Neural progenitor cell (in vitro differentiated cells): ENCODE measurements at regions not wholly inside any gene's neighbourhood (a gene's known extent, or its start where the extent isn't known, plus 50 kb on each side); places are given as distances from the start of the nearest gene placed in this dataset.
A peak's percentile ranks its signal among the peaks of the same experiment; 100 is the strongest.
"Not testable (repeated sequence)": the region's sequence is repeated elsewhere in the genome, so short reads cannot be mapped to it uniquely, and the experiment has no call there.

Source experiments
- DNase-seq: peaks from one replicate; pipeline ENCODE4 v3.0.0-alpha.2; 2016; ENCODE audit warnings: low spot score
- H2AFZ ChIP-seq: fragments of 200-600 bp; sonication (generic); replicated peaks from 2 replicates; pipeline ENCODE4 v1.6.1; 2016; ENCODE audit warnings: antibody characterized with exemption
- H3F3A ChIP-seq: fragments of 200-600 bp; sonication (generic); 2 replicates; pipeline ENCODE4 v1.6.1; 2016; ENCODE audit warnings: antibody characterized with exemption, low read depth
- H3K27ac ChIP-seq: fragments of 200-600 bp; sonication (generic); 2 replicates; pipeline ENCODE4 v1.5.1; 2016; ENCODE audit warnings: mild to moderate bottlenecking
- H3K27me3 ChIP-seq: fragments of 200-600 bp; sonication (generic); 2 replicates; pipeline ENCODE4 v1.6.1; 2016; ENCODE audit warnings: mild to moderate bottlenecking, moderate library complexity
- H3K36me3 ChIP-seq: fragments of 200-600 bp; sonication (generic); 2 replicates; pipeline ENCODE4 v1.5.1; 2016
- H3K4me1 ChIP-seq: fragments of 200-600 bp; sonication (generic); 2 replicates; pipeline ENCODE4 v1.6.1; 2016; ENCODE audit warnings: mixed run types
- H3K4me2 ChIP-seq: fragments of 200-600 bp; sonication (generic); 2 replicates; pipeline ENCODE4 v1.6.1; 2016
- H3K4me3 ChIP-seq: fragments of 200-600 bp; sonication (generic); 2 replicates; pipeline ENCODE4 v1.5.1; 2016
- H3K79me2 ChIP-seq: fragments of 200-600 bp; sonication (generic); 2 replicates; pipeline ENCODE4 v1.6.1; 2016; ENCODE audit warnings: low read depth
- H3K9ac ChIP-seq: fragments of 200-600 bp; sonication (generic); 2 replicates; pipeline ENCODE4 v1.6.1; 2016
- H3K9me3 ChIP-seq: fragments of 200-600 bp; sonication (generic); 2 replicates; pipeline ENCODE4 v1.5.1; 2016; ENCODE audit warnings: low read depth
- H4K20me1 ChIP-seq: fragments of 200-600 bp; sonication (generic); 2 replicates; pipeline ENCODE4 v1.6.1; 2016; ENCODE audit warnings: low read depth
- H3K27ac Mint-ChIP-seq: 3 replicates; pipeline ENCODE4 v1.8.0; 2021; ENCODE audit warnings: mixed read lengths
- H3K27me3 Mint-ChIP-seq: 2 replicates; pipeline ENCODE4 v1.8.0; 2022; ENCODE audit warnings: low read depth, mild to moderate bottlenecking, inconsistent platforms, moderate library complexity, mixed read lengths; ENCODE audit not compliant: insufficient read depth
- H3K36me3 Mint-ChIP-seq: 3 replicates; pipeline ENCODE4 v1.8.0; 2021; ENCODE audit warnings: mixed read lengths
- H3K4me1 Mint-ChIP-seq: 3 replicates; pipeline ENCODE4 v1.8.0; 2021; ENCODE audit warnings: mixed read lengths
- H3K4me3 Mint-ChIP-seq: 3 replicates; pipeline ENCODE4 v1.8.0; 2021; ENCODE audit warnings: mild to moderate bottlenecking, moderate library complexity, mixed read lengths
- H3K9me3 Mint-ChIP-seq: 3 replicates; pipeline ENCODE4 v1.8.0; 2020; ENCODE audit warnings: mixed read lengths
- CTCF ChIP-seq: fragments of 200-600 bp; sonication (generic); IDR thresholded peaks from 2 replicates; pipeline ENCODE4 v1.5.1; 2017; ENCODE audit warnings: antibody characterized with exemption, mild to moderate bottlenecking
- EZH2 ChIP-seq: fragments of 200-600 bp; sonication (generic); IDR thresholded peaks from 2 replicates; pipeline ENCODE4 v1.6.1; 2017; ENCODE audit warnings: antibody characterized with exemption, mild to moderate bottlenecking, moderate library complexity
- EZH2phosphoT487 ChIP-seq: fragments of 200-600 bp; sonication (generic); IDR thresholded peaks from 2 replicates; pipeline ENCODE4 v1.6.1; 2017; ENCODE audit warnings: antibody characterized with exemption

GRCh38 chr6:21791581-21791980 lies 198.0 kb downstream of the SOX4 start:
- no peaks in the 10 kb centered on the region for H3K4me1 Mint-ChIP-seq
- H3K36me3 Mint-ChIP-seq, result peaks cover 35% of the 10 kb centered on the region
- Histone ChIP-seq H3K79me2 (peaks cover 60% of the 10 kb centered on the region), H3K4me3 (no peak overlapping the region), H3K4me2 (no peak overlapping the region), H3F3A (no peaks in the 10 kb centered on the region), H3K4me1 (no peaks in the 10 kb centered on the region), H3K36me3 (no peaks in the 10 kb centered on the region), H3K27ac (no peak overlapping the region), H2AFZ (no peak overlapping the region), H4K20me1 (no peaks in the 10 kb centered on the region), H3K27me3 (no peaks in the 10 kb centered on the region), H3K9ac (no peak overlapping the region), H3K9me3 (no peaks in the 10 kb centered on the region)
- H3K4me3 Mint-ChIP-seq, result no peak overlapping the region
- no peaks in the 10 kb centered on the region for H3K27me3 Mint-ChIP-seq
- H3K27ac Mint-ChIP-seq, result no peak overlapping the region
- TF ChIP-seq EZH2 (no peak), EZH2phosphoT487 (no peak)
- peaks cover 9% of the 10 kb centered on the region for H3K9me3 Mint-ChIP-seq
- DNase-seq, result no peak

GRCh38 chr6:21792177-21792576 lies 198.6 kb downstream of the SOX4 start:
- Histone ChIP-seq H3K36me3 (no peaks in the 10 kb centered on the region), H3K9ac (no peak overlapping the region), H2AFZ (no peak overlapping the region), H3K4me3 (no peak overlapping the region), H4K20me1 (no peaks in the 10 kb centered on the region), H3K4me1 (no peaks in the 10 kb centered on the region), H3K27ac (no peak overlapping the region), H3K27me3 (no peaks in the 10 kb centered on the region), H3K9me3 (no peaks in the 10 kb centered on the region), H3F3A (no peaks in the 10 kb centered on the region), H3K79me2 (peaks cover 56% of the 10 kb centered on the region), H3K4me2 (no peak overlapping the region)
- Mint-ChIP-seq H3K27ac (no peak overlapping the region), H3K4me1 (no peaks in the 10 kb centered on the region), H3K9me3 (peaks cover 9% of the 10 kb centered on the region), H3K27me3 (no peaks in the 10 kb centered on the region), H3K36me3 (peaks cover 33% of the 10 kb centered on the region), H3K4me3 (no peak overlapping the region)
- TF ChIP-seq EZH2phosphoT487, result no peak
- DNase-seq, result no peak

- not testable (repeated sequence) for H3K4me1 ChIP-seq, H3K27ac ChIP-seq, H2AFZ ChIP-seq, H3K9ac ChIP-seq, H3K9me3 ChIP-seq, H3K36me3 ChIP-seq, H3F3A ChIP-seq, H4K20me1 ChIP-seq, H3K27me3 Mint-ChIP-seq, H3K4me3 Mint-ChIP-seq, DNase-seq, H3K27me3 ChIP-seq, H3K27ac Mint-ChIP-seq, H3K4me3 ChIP-seq, H3K4me2 ChIP-seq
- peaks cover 20% of the 10 kb centered on the region for H3K4me1 Mint-ChIP-seq
- peaks cover 21% of the 10 kb centered on the region for H3K36me3 Mint-ChIP-seq
- H3K79me2 ChIP-seq, result peaks cover 29% of the 10 kb centered on the region
- H3K9me3 Mint-ChIP-seq, result peaks cover 16% of the 10 kb centered on the region
These were observed 203.4 kb downstream of the SOX4 start for GRCh38 chr6:21796979-21797378.

GRCh38 chr6:21798468-21798867 lies 204.9 kb downstream of the SOX4 start:
- H3K36me3 ChIP-seq, result no peaks in the 10 kb centered on the region
- no peak overlapping the region for H2AFZ ChIP-seq
- Mint-ChIP-seq H3K4me3 (peak overlapping the region; percentile 8), H3K36me3 (peaks cover 23% of the 10 kb centered on the region), H3K27me3 (peaks cover 8% of the 10 kb centered on the region), H3K27ac (no peak overlapping the region), H3K9me3 (peaks cover 16% of the 10 kb centered on the region), H3K4me1 (peaks cover 22% of the 10 kb centered on the region)
- no peaks in the 10 kb centered on the region for H3K9me3 ChIP-seq
- no peak overlapping the region for H3K27ac ChIP-seq
- no peaks in the 10 kb centered on the region for H3K27me3 ChIP-seq
- no peak overlapping the region for H3K4me3 ChIP-seq
- H3K9ac ChIP-seq, result no peak overlapping the region
- TF ChIP-seq EZH2 (no peak), EZH2phosphoT487 (no peak), CTCF (no peak)
- H3F3A ChIP-seq, result no peaks in the 10 kb centered on the region
- H3K4me2 ChIP-seq, result no peak overlapping the region
- no peak for DNase-seq
- no peaks in the 10 kb centered on the region for H4K20me1 ChIP-seq
- peaks cover 9% of the 10 kb centered on the region for H3K4me1 ChIP-seq
- H3K79me2 ChIP-seq, result peaks cover 37% of the 10 kb centered on the region

GRCh38 chr6:21800330-21800729 lies 206.8 kb downstream of the SOX4 start:
- Histone ChIP-seq H3K79me2 (peaks cover 38% of the 10 kb centered on the region), H3K4me1 (peaks cover 9% of the 10 kb centered on the region), H2AFZ (no peak overlapping the region), H3K4me3 (no peak overlapping the region), H3F3A (no peaks in the 10 kb centered on the region), H3K9me3 (no peaks in the 10 kb centered on the region), H3K9ac (no peak overlapping the region), H3K36me3 (no peaks in the 10 kb centered on the region), H3K27me3 (no peaks in the 10 kb centered on the region), H3K4me2 (no peak overlapping the region), H3K27ac (no peak overlapping the region), H4K20me1 (no peaks in the 10 kb centered on the region)
- H3K4me3 Mint-ChIP-seq, result no peak overlapping the region
- peaks cover 29% of the 10 kb centered on the region for H3K36me3 Mint-ChIP-seq
- TF ChIP-seq CTCF (no peak), EZH2phosphoT487 (no peak), EZH2 (no peak)
- H3K4me1 Mint-ChIP-seq, result peaks cover 22% of the 10 kb centered on the region
- no peak for DNase-seq
- H3K9me3 Mint-ChIP-seq, result peaks cover 14% of the 10 kb centered on the region
- H3K27ac Mint-ChIP-seq, result no peak overlapping the region
- peaks cover 8% of the 10 kb centered on the region for H3K27me3 Mint-ChIP-seq
